Fibroblast of the conjunctiva (primary cell): ENCODE measurements at regions not wholly inside any gene's neighbourhood (a gene's known extent, or its start where the extent isn't known, plus 50 kb on each side); places are given as distances from the start of the nearest gene placed in this dataset.
"Not testable (repeated sequence)": the region's sequence is repeated elsewhere in the genome, so short reads cannot be mapped to it uniquely, and the experiment has no call there.

ENCODE experiments used
- DNase-seq: peaks from one replicate; pipeline ENCODE4 v3.0.0-alpha.2; 2010; ENCODE audit warnings: low read depth

DNA sequence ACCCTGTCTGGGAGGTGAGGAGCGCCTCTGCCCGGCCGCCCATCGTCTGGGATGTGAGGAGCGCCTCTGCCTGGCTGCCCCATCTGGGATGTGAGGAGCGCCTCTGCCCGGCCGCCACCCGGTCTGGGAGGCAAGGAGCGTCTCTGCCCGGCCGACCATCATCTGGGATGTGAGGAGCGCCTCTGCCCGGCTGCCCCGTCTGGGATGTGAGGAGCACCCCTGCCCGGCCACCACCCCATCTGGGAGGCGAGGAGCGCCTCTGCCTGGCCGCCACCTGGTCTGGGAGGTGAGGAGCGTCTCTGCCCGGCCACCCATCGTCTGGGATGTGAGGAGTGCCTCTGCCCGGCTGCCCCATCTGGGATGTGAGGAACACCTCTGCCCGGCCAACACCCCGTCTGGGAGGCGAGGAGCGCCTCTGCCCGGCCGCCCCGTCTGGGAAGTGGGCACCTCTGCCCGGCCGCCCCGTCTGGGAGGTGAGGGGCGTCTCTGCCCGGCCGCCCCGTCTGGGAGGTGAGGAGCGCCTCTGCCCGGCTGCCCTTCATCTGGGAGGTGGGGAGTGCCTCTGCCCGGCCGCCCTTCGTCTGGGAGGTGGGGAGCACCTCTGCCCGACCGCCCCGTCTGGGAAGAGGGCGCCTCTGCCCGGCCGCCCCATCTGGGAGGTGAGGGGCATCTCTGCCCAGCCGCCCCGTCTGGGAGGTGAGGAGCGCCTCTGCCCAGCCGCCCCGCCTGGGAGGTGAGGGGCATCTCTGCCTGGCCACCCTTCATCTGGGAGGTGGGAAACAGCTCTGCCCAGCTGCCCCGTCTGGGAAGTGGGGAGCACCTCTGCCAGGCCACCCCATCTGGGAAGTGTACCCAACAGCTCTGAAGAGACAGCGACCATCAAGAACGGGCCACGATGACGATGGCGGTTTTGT is 399.7 kb downstream of the CAAP1 start:
- DNase-seq, result not testable (repeated sequence)

DNA sequence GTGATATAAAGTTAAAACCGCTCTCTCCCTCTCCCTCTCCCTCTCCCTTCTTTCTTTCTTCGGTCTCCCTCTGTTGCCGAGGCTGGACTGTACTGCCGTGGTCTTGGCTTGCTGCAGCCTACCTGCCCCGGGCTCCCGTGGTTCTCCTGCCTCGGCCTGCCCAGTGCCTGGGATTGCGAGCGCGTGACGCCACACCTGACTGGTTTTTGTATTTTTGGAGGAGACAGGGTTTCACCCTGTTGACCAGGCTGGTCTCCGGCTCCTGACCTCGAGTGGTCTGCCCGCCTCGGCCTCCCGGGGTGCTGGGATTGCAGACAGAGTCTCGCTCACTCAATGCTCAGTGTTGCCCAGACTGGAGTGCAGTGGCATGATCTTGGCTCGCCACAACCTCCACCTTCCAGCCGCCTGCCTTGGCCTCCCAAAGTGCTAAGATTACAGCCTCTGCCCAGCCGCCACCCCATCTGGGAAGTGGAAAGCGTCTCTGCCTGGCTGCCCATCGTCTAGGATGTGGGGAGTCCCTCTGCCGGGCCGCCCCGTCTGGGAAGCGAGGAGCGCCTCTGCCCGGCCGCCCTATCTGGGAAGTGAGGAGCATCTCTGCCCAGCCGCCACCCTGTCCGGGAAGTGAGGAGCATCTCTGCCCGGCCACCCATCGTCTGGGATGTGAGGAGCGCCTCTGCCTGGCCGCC is 400.5 kb downstream of the CAAP1 start:
- not testable (repeated sequence) for DNase-seq

DNA sequence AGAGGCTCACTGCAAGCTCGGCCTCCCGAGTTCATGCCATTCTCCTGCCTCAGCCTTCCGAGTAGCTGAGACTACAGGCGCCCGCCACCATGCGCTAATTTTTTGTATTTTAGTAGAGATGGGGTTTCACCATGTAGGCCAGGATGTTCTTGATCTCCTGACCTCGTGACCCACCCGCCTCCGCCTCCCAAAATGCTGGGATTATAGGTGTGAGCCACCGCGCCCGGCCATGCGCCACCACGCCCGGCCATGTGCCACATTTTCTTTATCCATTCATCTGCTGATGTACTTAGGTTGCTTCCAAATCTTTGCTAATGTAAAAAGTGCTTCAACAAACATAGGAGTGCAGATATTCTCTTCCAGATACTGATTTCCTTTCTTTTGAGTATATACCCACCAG is 408.6 kb downstream of the CAAP1 start:
- no peak for DNase-seq

DNA sequence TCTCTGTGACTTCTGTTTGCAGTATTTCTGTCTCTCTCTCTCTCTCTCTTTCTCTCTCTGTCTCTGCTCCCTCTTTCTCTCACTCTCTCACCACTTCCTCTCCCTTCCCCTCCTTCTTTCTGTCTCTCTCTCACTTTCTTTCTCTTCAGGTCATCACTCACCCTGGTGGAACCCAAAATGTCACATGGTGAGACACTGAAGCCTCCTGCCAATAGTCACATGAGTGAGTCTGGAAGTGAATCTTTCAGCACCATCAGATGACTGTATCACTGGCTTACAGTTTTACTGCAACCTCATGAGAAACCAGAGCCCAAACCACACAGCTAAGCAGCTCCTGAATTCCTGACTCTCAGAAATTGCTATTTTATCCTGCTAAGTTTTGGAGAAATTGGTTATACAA is 414.6 kb downstream of the CAAP1 start:
- DNase-seq, result no peak

DNA sequence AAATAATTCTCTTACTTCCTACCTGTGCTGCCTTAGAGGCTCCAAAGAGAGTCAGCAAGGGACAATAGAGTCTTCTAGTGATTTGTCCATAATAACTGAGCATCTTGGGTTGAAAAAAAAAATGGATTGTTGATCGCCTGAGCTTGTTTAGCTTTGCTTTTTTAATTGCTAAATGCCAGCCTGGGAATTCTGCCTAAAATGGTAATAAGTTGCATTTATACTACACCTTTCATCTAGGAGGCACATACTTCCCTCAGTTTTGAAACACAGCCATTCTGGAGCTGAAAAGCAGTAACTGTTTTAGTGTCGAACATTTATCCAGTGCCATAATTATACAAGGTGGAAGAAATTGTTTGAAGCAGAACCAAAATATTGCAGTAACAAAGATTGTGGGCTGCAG is 421.3 kb downstream of the CAAP1 start:
- no peak for DNase-seq

DNA sequence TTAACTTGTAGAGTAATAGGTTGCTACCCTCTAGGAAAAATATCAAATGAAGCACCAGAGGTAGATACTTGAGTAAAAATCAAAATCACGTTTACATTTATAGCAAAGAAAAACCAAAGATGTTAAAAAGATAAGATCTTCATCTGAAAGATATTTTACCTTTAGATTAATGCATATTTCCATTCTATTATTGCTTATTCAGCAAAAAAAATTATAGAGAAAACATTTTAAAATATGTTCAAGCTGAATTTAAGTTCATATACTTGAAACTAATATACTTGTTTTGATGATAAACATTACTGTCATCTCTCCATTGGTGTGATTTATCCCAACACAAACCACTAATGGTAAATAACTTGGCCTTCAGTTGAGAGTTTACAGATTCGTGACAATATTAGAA is 422.3 kb downstream of the CAAP1 start:
- DNase-seq, result no peak

DNA sequence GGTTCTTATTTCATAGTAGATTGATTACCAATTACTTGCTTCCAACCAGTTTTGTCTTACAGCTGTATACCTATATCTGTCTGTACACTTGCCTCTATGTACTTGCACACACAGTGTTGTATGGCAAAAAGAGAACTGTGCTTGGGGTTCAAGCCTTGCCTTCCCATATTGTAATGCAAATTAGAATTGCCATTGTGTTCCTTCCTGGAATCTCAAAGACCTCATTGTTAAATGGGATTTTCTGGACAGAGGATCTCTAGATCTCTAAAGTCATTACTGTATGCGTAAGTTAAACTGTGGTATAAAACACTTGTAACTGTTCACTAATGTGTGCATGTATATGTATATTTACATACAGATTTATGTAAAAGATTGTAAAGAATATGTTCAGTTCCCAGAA is 428.8 kb downstream of the CAAP1 start:
- DNase-seq, result no peak

DNA sequence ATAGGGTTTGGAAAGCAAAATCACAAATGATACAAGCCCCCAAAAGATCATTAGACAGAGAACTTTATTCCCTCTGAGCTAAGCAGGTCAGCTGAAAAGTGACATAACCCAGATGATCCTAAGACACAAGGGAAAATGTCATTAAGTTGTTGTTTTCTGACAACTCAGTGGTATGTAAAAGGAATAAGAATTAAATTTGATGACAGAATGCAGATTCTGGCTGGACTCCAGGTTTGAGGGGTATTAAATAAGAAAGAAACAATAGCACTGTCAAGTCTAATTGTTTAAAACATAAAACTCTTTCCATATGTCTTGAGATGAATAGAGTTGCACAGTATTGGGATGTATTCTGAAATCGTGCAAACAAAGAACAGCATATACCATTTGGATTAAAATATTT is 429.9 kb downstream of the CAAP1 start:
- no peak for DNase-seq

DNA sequence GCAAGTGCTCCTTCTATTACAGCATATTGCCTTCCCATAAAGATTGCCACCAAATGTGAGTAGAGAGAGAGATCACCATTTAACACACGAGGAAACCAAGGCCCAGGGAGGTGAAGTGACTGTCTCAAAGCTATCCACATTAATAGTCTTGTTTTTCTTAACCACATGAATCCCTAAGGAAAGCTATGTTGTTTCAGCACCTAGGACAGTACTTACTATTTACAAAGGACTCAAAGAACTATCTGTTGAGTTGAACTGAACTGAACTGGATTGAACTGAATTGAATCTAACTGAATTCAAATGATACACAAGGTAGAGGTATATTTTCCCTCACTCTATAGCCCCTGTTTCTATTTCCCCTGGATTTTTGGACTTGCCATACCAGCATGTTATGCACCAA is 430.4 kb downstream of the CAAP1 start:
- DNase-seq, result no peak

DNA sequence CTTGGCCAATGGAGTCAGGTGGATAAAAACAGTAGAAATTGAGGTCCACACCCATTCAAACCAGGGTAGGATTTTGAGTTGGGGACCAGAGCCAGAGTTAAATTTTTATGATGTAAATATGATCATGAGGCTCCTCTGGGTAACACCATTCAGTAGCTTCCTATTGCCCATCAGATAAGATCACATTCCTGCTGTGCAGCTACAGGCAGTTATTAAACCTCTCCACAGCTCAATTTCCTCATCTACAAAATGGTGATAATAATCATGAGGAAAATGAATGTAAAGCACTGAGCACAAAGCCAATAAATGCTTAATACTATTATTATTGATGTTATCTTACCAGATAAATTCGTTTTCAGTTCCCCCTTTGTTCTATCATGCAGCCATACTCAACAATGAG is 432.0 kb downstream of the CAAP1 start:
- DNase-seq, result no peak

DNA sequence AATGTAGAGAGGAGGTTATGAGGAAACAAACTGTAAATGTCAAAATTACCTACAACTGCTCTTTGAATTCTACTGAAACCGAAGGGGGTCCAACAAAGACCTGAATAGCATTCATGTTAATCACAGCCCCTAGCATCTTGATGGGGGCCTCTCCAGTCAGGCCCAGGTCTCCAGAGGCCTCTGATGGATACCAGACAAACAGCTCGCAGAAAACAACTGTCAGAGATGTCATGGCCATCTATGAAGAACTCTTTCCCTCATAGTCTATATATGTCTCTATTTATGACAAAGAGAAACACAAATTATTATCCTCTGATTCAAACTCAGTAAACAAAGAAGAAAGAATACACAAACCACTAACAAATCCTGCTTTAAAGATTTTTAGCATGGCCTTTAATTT is 432.6 kb downstream of the CAAP1 start:
- DNase-seq, result no peak

DNA sequence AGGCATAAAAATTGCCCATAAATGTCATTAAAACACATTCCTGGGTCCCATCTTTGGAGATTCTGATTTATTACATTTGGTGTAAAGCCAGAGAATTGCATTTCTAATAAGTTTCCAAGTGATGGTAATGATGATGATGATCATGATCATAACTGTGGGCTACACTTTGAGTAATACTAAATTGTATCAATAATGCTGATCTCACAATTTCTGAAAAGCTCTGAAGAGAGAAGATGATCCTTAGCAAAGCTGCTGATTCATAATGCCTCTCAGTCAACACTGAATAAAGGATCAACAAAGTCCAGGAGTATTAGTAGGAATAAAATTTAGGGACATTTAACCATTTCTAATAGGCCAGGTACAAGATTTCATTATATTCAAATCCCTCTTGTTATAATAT is 434.5 kb downstream of the CAAP1 start:
- DNase-seq, result no peak

DNA sequence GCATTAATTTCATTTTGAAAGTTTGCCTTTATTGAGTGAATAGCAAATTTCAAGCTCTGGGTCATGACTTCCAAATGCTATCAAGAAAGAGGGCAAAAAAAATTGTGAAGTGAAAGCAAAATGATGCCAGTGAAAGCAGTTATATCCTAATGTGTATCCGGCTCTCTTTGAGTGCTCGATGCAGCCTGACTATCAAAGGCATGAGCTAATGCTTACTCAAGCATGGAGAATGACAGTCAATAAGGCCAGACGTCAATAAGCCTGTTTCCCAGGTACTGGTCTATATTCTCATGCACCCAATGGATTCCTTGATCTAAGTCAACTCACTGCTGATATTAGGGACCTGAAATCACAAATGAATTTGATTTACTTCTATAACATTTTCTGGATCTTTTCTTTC is 435.5 kb downstream of the CAAP1 start:
- DNase-seq, result no peak

DNA sequence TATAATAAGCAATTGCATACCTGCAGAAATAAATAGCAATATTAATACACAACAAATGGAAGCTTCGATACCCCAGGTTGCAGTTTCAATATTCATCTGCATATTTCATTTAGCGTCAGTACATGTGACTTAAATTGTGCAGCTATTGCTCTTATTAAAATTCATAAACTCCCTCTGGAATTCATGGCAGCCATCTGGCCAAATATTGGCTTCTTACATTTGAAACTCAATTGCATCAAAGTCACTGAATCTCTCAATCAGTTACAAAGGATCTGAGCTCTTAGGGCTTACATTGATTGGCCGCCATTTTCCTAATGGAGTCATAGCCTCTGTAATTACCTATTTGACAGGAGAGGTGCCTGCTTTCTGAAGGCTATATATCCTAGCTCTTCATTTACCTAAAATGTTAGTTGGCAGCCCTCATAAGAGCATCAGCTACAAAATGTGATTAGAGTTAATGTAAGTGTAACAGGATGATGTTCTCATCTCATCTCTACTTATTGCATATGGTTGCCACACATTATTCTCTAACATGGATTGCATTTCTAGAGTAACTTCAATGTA is 453.5 kb downstream of the CAAP1 start:
- no peak for DNase-seq

DNA sequence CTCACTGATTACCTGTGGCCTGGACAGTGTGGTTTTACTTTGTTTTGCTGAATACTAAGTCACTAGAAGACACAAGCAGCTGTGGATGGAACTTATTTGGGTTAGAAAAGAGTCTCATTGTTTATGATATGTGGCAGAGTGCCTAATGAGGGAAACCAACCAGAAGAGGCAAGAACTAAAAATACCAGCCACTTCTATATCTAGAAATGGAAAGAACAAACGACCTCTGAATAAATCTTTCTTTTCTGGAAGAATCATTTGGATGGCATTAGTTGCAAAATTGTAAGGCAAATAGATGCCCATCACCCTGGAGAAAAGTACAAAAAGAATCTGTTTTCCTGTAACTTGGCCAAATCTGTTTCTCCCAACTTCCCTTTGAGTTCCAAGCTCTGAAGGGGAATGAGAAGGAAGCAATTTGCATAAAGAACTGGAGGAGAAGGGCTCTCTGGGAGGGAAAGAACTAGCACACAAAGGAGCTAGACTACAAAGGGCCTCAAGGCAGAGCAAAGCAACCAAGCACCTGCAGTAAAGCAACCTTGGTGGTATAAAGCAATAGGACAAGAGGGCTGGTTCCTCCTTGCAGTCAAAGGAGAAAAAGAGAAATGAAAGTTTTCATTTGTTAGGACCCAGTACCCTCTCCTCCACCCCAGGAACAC is 455.4 kb downstream of the CAAP1 start:
- DNase-seq, result no peak

DNA sequence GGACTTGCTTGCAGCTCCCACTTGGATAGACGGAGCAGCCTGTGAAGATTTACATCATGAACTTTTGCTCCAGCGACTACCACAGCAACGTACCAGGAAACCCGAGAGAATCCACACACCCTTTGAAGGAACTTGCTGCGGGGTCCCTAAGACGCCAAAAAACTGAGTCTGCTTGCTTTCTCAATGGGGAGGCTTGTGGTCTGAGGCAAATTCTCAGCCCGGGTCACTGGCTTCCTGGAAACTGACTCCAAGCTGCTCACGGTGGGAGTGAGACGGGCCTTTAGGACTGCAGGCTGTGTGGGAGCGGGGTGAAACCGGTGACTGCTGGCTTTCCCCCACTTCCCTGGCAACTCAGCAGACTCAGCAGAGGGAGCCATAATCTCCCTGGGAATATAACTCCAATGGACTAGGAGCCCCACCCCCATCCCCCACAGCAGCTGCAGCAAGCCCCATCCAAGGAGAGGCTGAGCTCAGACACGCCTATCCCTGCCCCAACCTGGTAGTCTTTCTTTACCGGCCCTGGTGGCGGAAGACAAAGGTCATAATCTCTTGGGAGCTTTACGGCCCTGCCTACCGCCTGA is 466.0 kb downstream of the CAAP1 start:
- DNase-seq, result no peak

DNA sequence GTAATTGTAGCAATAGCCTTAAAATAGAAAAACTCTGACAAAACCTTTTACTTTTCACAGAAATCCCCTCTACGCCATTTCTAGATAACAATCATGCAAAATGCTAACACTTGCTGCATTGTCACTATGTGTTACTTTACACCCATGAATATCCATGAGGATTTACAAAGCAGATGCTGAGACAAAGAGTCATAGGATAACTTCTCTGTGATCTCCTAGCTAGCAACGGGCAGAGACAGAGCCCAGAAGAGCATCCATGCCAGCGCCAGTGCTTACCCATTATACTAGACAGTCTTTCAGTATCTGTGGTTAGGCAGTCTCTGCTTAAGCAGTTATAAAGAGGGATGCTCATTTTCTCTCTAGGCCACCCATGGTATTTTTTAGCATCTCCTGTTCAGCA is 474.1 kb downstream of the CAAP1 start:
- DNase-seq, result no peak

DNA sequence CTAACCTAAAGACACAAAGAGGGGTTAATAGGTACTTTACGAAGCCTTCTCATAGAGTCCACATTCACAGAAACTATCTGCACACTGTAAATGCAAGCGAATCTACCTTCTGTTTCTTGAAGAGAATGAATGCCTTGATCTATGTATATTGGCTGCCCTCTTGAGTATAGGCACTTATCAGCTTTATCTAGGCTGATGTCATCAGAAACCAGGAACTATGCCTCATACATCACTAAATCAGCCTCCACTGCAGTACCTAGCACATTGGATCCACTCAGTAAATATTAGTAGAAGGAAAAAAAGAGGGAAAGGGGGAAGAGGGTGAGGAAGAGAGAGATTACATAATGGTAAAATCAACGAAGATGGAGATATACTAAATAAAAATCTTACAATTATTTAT is 477.1 kb downstream of the CAAP1 start:
- DNase-seq, result no peak

DNA sequence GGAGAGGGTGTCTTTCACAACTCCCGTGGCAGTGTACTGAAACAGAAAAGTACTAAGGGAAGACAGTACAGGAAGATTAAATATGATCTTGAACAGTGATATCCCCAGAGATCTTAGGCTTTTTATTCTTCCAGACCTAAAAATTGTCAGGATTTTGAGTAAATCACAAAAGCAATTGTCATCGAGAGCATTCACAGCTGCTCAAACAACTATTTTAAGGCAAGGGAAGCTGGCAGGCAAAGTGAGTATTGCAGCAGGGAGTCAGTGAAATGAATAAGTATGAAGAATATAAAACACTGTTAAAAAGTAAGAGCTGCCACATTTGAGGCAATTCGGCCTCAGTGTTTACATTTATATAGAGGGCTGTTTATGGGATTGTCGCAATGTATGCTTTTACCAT is 479.0 kb downstream of the CAAP1 start:
- no peak for DNase-seq

DNA sequence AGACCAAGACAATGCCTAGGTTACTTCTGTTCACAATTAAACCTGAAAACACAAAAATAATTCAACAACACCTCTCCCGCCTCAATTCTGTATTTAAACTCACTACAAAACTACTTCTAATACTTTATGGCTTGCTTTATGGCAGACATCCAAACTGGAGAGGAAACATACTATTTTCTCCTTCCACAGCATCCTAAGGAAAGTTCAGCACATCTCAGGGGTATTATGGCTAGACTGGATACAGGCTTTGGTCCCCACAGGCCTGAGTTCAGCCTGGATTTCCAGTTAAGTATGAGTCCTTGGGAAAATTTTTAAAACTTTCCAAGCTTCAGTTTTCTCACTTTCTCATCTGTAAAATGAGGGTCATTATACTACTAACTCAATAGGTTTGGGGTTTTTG is 480.2 kb downstream of the CAAP1 start:
- DNase-seq, result no peak

DNA sequence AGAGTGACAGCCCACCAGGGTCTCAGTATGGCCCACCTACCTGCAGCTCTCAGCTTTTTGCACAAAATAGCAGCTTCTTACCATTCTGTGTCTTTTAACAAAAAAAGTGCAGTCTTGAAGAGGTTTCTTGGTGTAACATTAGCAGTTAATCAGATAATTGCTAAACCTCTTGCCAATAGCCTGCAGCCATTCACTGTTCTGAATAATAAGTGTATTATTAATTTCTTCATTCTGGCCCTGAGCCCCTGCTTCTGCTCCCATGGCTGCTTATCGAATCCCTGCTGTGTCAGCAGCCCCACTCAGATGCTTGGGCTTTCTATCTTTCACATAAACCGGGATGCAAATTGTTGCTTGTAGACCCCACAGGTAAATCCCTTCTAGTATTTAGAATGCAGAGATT is 485.9 kb downstream of the CAAP1 start:
- no peak for DNase-seq

DNA sequence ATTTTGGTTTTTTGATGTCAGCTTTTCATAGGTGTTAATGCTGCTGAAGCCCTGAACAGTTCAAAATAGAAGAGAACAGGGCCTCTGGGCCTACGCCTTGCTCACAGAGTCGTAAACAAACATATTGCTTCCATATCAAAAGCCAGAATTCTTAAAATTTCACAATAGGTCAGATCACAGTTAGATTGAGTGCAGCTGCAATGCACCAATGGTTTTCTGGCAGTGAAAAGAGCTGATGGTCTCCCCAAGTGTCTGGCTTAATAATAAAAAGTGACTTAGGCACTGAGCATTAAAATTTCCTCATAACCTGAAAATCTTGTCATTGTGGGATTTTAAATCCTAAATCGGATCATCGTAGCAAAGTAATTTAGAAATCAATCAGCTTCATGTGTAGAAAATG is 493.0 kb downstream of the CAAP1 start:
- no peak for DNase-seq
